CD4-positive, alpha-beta T cell treated with Interleukin-21 for 1 hour (primary cell): ENCODE measurements at regions not wholly inside any gene's neighbourhood (a gene's known extent, or its start where the extent isn't known, plus 50 kb on each side); places are given as distances from the start of the nearest gene placed in this dataset.

Source experiments
- DNase-seq: peaks from one replicate; pipeline ENCODE4 v3.0.0-alpha.2; 2020

DNA sequence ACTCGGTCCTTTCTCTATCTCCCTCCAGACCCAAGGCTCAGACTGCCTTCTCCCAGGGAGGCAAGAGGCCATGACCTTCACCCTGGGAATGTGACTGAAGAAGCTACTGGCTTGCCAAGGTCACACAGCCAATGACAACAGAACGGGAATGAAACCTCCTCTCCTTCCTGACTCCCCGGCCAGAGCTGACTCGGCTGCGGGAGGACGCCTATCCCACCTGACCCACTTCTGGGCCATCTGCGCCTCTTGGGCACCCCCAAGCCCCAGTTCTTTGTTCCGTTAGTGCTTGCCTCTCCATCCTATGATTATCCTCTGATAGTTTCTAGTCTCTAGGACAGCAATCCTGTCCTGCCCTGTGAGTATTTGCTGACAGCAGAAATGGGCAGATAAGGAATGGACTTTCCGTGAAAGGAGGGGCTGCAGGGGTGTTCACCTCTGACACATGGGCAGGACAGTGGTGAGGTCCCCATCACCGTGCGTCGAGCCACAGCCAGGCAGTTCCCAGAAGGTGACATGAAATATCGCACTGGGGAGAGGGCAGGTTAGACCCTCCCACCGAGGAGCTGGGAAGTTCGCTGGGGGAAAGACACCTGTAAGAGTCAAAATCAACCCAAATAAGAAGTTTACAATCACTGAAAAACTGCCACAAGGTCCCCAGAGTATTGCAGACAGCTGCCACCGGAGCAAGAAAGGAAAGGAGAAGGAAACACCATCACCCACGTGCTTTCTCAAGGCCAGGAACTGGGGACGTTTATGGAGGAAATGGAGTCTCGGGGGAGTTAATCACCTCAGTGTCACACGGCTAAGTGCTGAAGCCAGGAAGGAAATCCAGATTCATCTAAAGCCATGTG is 63.0 kb downstream of the INSIG1 start:
- no peak for DNase-seq

DNA sequence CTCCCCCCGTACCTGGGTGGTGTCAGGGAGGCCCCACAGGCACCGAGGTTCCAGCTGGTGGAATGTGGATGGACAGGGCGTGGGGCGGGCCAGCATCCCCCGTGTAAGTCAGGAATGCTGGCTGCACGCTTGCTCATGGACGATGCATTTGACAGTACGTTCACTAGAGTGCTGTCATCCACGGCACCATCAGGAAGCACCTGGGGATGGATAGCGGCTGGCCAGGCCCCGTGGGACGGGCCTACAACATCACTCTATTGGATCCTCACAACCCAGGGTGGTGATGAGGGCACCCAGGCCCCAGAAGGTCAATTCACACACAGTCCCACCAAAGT is 63.6 kb downstream of the INSIG1 start:
- DNase-seq = no peak

DNA sequence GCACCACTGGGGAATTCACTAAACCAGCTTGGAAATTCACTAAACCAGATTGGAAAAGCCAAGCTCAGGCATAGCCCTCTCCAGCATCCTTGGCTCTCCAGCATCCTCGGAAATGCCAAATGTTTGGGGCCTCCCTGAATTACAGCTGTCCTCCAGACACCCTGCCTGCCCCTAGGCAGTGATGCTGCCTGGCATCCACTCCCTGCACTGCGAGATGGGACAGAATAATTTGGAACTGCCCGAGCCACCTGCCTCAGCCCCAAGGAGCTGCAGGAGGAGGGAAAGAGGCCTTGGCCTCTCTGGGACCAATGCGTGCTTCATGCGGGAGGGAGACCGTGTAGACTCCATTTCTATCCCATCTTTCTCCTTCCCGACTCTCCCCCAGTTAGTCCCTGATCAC is 64.3 kb downstream of the INSIG1 start:
- DNase-seq = no peak

DNA sequence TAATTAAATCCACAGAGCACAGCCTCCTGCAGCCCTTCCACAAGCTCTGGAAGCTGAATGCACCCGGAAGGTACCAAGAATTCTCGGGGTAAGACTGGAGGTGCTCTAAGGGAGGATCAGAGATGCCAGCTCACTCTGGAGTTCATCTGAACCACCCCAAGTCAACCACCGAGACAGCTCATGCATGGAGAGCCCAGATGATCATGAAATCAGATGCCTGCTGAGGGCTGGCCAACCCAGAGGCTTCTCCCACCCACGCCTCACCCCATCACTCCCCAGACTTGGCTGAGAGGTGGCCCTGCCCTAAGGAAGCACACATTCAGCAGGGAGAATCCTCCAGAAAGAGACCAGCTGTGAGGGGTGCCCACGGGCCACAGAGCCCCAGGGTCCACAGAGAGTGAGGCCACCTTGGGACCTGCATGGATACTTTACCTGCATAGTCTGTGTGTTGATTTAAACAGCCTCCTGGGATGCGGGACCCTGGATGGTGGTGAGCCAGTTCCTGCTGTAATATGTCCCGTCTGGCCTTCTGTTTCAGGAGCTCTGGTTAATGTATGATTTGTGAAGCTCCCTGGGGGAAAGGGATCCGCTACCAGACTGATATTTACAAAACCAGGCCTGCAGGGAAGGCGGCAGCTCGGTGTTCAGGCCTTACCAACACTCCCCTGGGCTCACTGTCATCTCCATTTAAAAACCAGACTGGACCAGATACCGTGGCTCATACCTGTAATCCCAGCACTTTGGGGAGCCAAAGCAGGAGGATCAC is 64.9 kb downstream of the INSIG1 start:
- no peak for DNase-seq

DNA sequence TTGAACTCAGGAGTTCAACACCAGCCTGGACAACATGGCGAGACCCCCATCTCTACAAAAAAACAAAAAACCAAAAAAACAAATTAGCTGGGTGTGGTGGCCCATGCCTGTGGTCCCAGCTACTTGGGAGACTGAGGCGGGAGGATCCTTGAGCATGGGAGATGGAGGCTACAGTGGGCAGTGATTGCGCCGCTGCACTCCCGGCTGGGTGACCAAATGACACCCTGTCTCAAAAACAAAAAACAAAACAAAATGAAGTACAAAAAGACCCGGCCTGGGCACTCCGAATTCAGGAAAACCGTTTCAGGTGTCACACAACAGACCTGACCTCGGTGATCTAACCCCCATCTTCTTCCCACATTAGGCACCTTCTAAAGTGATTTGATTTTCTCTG is 65.5 kb downstream of the INSIG1 start:
- no peak for DNase-seq

DNA sequence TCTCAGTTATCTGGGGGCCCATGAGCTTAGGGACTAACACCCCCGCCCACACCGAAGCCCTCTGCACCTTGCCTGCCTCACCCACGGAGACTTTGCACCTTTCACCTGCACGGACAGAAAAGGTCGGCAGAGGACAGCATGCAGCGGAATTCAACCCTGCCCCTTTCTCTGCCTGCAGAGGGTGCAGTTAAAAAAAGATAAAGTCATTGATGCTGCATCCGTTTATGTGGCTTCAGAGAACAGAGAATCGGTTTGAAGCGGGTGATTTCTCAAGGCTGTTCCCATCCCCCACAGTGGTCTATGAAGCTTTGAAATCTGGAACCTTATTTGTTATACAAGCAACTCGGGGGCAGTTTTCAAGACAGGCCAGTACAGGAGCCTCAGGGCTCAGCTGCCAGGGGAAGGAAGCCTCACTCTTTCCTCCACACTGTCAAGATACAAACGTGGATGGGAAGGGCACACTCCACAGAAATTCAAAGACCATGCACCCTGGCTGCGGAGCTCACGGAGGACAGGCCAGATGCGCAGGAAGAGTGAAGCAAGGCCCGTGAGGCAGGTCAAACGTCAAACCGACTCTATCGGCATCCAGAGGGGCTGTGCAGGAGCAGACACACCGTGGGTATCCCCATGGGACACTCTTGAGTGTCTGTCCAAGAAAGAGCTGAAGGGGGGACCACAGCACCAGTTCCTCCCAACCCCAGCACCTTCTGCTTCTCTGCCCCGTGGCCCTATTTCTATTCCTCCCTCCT is 66.3 kb downstream of the INSIG1 start:
- DNase-seq = no peak

DNA sequence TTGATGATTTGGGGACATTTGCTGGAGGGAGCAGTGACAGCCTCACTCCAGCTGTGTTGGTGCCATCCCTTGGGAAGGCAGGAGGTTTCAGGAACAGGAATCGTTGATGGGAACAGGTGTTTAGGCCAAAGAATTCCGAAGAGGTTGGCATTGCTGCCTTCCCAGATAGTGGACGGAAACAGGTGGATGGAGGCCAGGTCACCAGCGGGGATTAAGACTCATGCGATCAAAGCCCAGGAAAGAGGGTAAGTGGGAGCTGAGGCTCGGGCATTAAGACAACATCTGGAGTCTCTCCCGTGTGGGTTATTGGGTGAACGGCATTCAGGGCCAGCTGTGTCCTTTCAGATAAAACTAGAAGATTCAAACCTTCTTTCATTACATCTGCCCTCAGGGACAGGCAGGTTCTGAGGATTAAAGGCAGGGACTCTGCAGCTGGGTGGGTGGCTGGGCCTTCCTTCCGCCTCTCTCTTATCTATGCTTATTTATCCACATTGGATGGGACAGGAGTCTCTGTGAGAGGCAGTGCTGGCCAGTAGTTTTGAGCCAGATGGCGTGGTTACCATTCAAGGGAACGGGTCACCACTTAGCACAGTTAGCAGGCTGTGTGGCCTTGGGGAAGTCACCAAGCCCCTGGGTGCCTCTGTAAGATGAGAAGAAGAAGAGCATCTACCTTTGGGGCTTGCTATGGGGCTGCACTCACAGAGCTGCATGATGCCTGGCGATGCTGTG is 67.6 kb downstream of the INSIG1 start:
- no peak for DNase-seq

DNA sequence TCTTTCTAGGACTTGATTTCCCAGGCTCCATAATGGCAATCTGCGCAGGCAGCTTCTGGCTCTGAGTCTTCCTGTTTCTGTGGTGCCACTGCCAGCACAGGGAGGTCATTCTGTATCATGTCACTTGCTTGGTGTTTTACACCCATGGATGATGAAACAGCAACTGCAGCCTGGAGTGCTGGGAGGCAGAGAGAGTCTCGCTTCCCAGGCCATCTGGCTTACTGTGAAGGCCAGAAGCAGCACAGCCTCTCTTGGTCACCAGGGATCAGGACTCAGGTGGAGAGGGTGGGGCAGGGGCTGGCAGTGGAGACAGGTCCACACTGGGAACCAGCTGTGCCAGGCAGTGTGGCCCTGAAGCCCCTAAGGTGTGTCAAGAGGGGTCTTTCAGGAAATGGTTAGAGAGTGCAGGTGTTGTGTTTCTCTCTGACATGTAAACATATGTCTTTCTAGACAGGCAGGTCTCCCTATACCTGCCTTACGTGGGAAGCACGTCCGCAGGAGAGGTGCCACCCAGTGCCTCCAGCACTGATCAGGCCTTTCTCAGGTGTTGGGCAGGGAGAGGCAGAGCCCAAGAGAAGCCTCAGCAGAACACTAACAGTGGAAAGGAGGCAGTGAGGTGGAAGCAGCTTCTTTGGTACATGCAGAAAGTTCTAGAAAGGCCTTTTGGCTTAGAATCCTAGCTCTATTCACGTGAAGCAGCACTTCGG is 71.4 kb downstream of the INSIG1 start:
- DNase-seq = no peak

DNA sequence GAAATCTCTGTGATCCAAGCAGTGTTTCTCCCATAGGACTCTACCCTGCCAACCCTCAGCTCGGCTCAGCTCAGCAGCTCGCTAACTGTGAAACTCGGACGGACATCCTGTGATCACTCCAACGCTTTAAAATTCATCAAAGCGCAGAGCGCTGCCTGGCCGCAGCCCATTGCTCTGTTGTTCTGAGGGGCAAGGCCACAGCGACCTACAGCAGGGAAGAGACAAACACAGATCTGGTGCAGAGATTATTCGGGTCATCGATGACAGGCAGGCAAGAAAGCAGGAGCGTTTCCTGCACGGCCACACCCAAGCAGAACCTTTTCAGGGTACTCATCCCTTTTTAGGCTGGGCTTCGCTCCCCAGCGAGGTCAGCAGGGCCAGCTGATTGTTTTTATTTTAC is 72.1 kb downstream of the INSIG1 start:
- DNase-seq = no peak

DNA sequence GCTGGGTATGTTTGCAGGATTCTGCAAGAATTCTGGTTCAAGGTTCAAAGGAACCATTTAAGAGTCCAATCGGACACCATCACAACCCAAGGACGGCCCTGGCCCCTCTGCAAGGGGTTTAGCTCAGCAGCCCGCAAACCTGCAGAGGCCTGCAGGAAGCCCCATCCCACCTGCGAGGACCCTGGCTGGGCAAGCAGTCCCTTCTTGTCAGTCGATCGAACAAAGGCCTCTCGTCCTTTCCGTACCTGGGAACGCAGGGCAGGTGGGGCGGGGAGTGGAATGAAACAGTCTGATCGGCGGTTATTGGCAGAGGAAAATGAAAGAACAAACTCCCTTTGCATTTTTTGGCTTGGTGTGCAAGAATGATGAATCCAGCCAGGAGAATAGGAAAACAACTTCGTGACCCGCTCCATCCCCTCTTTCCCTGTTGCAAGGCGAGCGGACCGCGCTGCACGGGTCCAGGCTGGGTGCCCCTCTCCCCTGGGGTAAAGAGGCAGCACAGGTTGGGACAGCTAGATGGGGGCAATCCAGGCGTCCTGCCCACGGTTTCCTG is 73.7 kb downstream of the INSIG1 start:
- DNase-seq = no peak

DNA sequence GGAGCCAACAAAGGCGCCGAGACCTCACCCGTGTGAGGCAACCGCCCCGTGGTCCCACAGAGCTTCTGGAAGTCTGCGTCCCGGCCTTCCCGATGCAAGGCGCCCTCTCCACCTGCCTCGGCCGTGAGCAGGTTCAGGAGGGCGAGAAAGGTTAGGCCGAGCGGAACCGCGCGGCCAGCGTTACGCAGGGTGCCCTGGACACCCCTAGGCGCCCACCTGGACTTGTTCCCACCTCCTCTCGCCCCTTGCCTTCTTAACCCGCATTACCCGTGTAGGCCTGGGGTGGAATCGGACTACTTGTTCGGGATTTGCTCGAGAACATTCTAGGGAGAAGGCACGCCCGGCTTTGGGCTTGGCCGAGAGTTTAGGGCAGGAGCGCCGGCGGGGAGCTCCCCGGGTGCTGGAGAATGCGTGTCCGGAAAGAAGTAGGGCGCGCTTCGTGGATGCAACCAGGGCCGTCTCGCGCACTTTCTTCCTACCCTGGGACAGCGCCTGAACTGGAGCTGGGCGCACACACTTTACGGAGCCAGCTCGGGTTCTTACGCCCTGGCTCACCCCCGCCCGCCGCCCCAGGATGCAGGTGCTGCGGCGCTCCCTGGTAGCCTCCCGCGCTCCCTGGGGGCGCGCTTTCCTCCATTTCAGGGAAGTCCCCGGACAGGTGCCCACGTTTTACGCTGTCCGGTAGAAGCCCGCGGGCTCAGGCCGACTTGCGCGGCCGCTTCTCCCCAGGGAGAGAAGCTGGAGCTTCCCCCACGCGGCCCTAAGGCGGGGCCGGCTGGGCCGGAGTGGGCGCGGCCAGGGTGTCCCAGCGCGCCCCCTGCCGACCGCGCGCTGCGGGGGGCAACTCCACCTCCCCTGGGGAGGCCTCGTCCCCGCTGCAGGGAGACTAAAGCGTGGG is 74.5 kb downstream of the INSIG1 start:
- no peak for DNase-seq

DNA sequence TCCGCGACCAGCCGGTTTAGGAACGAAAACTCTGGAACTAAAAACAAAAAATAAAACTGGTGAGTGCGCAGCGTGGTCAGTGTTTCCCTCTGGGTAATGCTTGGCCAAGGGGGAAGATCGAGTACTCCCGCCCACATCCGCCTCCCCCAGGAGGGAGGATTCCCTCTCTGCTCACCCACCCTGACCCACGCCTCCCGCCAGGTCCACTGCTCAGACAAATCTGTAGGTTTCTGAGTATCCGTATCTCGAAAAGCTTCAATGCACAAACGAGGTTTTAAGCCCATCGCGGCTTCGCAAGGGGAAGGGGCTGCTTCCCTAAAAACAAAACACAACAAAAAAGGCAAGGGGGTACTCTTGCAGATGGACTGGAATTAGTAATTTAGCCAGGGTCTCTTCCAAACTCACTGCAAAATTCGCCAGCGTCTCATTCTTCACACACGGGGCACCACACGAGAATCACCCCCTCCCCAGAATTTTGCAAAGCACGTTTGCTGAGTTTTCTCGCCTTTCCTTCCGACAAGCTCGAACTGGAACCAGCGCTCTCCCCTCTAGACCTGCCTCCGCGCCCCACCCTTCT is 75.2 kb downstream of the INSIG1 start:
- no peak for DNase-seq

DNA sequence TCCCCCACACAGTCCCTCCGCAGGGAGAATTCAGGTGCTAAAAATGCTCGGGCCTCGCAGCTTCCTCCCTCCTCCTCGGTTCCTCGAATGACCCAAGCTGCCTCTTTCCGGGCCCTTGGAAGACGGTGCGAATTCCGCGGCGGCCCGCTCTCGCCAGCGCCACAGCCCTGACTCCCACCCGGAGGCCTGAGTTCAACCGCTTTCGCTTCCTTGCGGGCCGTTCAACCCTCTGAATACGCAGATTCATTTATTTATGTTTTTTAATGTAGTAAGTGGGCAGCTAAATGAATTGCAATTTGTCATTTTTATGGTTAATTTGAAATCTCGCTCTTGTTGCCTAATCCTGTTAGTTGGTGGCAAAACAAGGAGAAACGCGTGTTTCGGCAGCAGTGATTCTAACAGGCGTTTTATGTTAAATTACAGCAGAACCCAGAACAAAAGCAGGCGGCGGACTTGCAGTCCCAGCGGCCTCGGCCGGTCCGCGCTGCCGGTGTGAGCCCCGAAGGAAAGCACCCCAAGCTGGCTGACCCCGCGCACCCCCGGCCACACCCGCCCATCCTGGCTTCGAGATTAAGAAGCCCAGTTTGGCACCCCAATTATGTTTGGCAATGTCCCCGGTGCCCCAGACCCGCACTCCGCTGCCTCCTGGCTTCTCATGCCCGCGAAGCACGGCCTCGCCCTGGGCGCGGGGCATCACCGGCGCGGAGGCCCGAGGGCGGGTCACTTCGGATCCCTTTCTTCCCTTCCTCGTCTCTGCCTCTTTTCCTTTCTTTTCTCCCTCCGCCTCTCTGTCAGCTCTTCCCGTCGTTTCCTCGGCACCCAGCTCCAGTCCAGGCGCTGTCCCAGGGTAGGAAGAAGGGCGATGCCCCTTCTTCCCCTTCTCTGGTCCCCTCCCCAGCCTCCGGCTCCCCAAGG is 75.9 kb downstream of the INSIG1 start:
- DNase-seq = no peak

DNA sequence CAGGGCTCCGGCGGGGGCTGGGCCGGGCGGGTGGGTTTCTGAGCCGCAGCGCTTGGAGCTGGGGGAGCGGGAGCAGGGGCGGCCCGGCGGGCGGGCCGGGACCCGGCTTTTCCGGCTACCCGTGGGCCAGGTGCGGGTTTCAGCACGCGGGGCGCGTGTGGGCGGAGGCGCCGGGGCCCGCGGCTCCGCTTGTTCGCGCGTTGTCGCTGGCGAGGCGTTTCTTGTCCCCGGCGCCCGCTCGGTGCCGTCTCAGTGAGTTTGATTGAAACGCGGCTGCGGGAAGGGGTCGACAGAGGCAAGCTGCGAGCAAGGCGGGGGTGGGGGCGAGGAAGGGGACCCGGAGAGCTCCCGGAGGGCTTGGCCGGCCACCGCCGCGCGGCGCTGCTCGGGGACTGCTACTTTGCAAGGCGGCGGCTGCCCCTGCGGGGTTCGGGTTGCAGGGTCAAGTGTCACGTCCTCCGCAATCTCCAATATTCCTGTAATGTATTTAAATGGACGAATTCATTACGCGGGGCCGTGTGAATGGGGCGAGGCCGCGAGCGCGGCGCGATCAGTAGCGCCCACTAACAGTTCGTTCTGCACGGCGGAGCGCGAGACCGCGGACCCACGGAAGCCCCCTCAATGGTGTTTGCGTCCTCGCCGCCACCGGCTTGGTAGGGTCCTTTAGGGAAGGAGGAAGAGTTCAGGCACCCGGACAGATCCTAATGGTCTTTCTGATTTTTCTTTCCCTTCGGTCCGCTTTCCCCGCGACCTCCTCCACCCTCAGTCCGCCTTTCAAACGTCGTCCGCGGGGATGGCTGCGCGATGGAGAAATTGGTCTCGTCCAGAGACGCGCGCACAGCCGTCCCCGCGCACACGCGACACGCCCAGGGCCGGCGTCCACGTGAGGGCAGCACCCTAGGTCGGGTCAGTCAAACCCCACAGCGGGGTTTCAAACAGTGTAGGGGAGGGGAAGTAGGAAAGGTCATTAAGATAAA is 76.9 kb downstream of the INSIG1 start:
- no peak for DNase-seq

DNA sequence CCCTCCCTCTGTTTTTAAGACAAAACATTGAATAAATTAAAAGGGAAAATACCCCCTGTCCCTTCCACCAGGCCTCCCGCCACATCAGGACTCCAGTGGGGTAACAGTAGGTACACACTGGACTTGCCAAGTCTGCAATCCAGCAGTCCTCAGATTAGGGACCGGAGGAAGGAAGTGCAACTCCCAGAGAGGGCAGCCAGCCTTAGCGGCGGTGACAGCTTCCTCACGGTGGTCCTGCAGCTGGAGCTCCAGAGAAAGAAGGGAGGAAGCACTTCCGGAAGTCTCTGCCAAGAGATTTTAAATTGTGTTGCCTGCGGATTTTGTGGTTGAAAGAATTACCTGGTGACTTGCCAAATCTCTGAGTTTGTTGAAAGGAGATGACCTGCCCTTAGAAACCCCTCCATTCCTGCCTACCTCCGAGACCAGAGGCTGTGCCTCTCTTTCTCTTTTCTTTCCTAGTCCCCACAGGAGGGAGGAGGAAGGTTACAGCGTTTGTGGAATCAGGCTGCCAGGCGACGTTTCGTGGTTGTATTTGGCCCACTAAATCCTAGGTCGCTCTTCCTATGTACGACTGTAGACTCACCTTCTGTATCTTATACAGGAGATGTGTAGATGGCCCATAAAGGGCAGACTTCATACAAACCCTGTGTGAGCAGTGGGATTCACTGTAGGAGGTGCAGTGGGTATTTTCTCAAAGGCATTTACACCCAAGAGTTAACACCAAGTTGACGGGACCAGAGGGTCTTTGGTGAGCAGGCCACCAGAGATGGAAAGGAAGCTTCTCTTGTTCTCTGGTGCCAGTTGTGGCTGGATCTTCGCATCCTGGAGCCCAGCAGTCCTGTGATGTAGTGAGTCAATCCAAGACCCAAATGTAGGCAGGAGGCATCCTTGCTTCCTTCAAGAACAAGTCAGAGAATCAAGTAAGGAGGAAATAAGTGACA is 77.9 kb downstream of the INSIG1 start:
- no peak for DNase-seq

DNA sequence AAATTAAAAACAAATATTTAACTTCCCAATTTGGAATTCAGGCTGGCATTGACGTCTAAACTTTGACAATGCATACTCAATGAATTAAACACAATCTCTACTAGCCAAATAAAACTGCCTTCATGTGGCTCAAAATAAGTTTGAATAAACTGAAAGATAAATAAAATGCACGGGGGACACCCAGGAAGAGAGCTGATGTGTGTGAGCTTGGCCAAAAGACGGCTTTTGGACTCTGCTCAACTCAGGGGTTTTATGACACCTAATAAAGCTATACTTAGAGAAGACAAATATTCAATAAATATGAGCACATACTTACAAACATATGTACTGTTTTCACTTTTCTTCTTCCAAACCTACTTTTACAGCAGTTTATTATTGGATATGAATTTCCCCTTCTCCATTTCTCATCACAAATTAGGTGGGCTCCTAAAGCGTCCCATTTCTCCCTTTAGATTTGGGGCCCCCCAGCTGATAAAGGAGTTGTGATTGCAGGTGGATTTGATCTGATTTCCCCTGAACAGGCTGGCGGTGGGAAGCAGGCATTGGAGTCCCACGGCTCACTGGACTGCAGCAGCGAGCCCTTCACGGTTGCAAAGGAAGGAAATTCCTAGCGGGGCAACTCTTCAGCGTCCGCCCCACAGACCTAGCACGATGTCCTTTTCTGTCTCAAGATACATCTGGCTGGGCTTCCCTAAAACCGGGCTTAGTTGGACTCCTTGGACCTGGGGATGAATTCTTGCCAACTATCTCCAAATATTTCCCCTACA is 79.6 kb downstream of the INSIG1 start:
- DNase-seq = no peak
